AG04449 (cell line): ENCODE measurements at regions not wholly inside any gene's neighbourhood (a gene's known extent, or its start where the extent isn't known, plus 50 kb on each side); places are given as distances from the start of the nearest gene placed in this dataset.

Experiments
- CTCF ChIA-PET: fragments of 350-600 bp; formaldehyde crosslinking; extraction: SDS; loops from one replicate; lab custom pipeline; 2021; ENCODE audit warnings: antibody characterized with exemption; lab: Yijun Ruan, JAX
- POLR2A ChIA-PET: fragments of 400-600, 350-600 bp; formaldehyde crosslinking; extraction: SDS; loops from one replicate; lab custom pipeline; 2020; ENCODE audit warnings: antibody characterized with exemption, inconsistent platforms; lab: Yijun Ruan, JAX
- DNase-seq: peaks from one replicate; pipeline ENCODE4 v3.0.0-alpha.2; 2010; ENCODE audit warnings: low read depth, low spot score
- H3K4me3 ChIP-seq: 2 replicates; pipeline ENCODE4 v1.5.1; 2011; ENCODE audit warnings: low read depth, mild to moderate bottlenecking, control low read depth, low read length
- TF ChIP-seq, protein P1 (sequence below): IDR thresholded peaks from one replicate; pipeline ENCODE4 v1.5.1; 2011; ENCODE audit warnings: mild to moderate bottlenecking, moderate library complexity, low read length, control low read depth, inconsistent platforms; ENCODE audit not compliant: insufficient read depth; ENCODE audit errors: missing control alignments

DNA sequence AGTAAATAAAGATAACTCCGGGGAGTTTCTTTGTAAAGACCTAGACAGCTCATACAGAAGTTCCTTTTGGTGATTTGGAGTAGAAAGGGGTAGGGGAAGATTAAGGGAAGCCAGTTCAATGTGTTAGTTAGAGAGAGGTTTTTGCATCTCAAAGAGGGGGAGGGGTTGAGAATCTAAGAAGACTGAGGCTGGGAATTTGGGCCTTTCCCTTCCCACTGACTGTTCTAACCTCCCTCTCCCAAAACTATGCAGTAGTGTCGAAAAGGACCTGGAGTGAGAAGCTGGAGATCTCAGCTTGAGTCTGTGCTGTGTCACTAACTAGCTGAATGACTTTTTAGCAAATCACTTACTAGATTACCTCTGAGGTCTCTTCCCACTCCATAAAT is 55.7 kb upstream of the CCDC160 start:
- DNase-seq, result no peak
- ChIA-PET CTCF (no interaction called here), POLR2A (no interaction called here)
- no peak overlapping the region for H3K4me3 ChIP-seq
- TF ChIP-seq, protein P1, sequence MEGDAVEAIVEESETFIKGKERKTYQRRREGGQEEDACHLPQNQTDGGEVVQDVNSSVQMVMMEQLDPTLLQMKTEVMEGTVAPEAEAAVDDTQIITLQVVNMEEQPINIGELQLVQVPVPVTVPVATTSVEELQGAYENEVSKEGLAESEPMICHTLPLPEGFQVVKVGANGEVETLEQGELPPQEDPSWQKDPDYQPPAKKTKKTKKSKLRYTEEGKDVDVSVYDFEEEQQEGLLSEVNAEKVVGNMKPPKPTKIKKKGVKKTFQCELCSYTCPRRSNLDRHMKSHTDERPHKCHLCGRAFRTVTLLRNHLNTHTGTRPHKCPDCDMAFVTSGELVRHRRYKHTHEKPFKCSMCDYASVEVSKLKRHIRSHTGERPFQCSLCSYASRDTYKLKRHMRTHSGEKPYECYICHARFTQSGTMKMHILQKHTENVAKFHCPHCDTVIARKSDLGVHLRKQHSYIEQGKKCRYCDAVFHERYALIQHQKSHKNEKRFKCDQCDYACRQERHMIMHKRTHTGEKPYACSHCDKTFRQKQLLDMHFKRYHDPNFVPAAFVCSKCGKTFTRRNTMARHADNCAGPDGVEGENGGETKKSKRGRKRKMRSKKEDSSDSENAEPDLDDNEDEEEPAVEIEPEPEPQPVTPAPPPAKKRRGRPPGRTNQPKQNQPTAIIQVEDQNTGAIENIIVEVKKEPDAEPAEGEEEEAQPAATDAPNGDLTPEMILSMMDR, result no peak

DNA sequence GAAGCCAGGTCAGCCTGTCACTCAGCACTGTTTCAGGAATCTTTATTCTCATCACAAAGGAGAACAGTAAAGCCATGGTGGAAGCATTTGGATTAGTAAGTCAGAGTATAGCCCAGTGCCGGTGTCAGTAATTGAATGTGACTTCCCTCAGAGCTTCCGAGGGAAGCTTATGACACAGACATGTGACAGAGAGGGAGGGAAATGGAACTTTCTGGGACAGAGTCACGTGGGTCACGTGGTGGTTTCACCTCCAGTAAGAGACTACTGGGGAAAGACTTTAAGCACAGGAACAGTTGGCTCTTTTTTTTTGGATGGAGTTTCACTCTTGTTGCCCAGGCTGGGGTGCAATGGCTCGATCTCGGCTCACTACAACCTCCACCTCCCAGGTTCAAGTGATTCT is 53.3 kb upstream of the CCDC160 start:
- no peak overlapping the region for H3K4me3 ChIP-seq
- POLR2A ChIA-PET, result no interaction called here
- DNase-seq, result no peak
- CTCF ChIA-PET, result no interaction called here
- TF ChIP-seq, protein P1, result no peak

DNA sequence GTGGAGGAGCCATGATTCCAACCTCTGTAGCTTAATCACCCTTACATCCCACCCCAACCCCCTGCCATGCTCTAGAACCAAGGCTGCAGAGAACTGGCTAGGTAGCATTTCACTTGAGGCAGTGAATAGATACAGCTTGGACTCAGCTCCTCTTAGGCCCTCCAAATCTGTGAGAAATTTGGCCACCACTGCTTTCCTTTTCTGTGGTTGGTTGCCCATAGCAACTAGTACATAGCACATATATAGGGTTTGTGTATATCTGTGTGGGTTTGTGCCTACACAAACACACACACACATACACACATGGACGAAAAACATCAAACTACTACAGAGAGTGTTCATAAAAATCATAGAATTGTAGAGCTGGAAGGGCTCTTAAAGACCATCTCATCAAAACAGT is 52.0 kb upstream of the CCDC160 start:
- ChIA-PET POLR2A (no interaction called here), CTCF (no interaction called here)
- DNase-seq, result no peak
- TF ChIP-seq, protein P1, result no peak
- no peak overlapping the region for H3K4me3 ChIP-seq

DNA sequence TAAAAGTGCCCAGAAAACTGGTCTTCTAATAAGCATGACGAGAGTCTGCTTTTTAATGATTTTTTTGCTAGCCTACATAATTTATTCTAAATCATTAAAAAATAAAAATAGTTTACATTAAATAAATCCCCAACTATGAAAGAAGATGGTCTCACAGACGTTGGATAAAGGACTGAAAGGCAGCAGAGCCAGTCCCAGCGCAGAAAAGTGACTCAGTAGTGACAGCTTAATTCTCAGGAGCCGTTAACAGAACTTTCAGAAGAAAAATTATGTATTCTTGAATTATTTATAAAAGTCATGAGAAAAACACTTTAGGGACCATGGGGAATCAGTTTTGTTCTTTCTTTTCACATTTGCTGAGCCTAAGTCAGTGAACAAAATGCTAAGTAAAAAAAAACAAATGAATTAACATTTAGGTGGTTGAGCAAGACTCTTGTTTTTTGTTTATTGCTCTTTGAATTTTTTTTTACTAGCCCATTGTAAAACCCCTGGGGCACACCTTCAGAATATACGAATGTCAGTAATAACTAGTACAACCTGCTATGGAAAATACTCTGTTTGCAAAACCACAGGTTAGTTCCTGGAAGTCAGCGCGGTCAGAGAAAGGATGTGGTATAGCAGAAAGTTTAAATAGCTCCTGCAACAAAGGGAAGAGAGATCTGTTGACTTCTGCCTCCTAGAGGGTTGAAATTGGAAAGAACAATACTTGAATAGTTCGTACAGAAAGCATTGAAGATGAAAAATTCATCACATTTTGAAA is 50.4 kb upstream of the CCDC160 start:
- ChIA-PET POLR2A (no interaction called here), CTCF (no interaction called here)
- TF ChIP-seq, protein P1, result no peak
- no peak for DNase-seq
- no peak overlapping the region for H3K4me3 ChIP-seq
